H1 (cell line): ENCODE measurements at regions not wholly inside any gene's neighbourhood (a gene's known extent, or its start where the extent isn't known, plus 50 kb on each side); places are given as distances from the start of the nearest gene placed in this dataset.

Source experiments
- CTCF ChIA-PET: fragments of 300-600 bp; sonication (Branson Sonifier 250); formaldehyde crosslinking; loops from one replicate; lab custom pipeline; 2021; ENCODE audit not compliant: partially characterized antibody; lab: Charles Lee
- POLR2A ChIA-PET: fragments of 300-600 bp; sonication (Branson Sonifier 250); formaldehyde crosslinking; loops from one replicate; lab custom pipeline; 2021; ENCODE audit warnings: inconsistent platforms; ENCODE audit not compliant: partially characterized antibody; lab: Charles Lee
- DNase-seq, 2 experiments: peaks; one replicate each; pipeline versions ENCODE4 v3.0.0 to v3.0.0-alpha.2; 2010 to 2022; ENCODE audit warnings: low spot score in 2 of 2, low read depth in 1 of 2, mixed read lengths in 1 of 2
- FAIRE-seq: peaks from 2 replicates; lab custom pipeline; 2011; peaks lifted over from hg19 to GRCh38; lab: Jason Lieb, UNC
- H2AFZ ChIP-seq: 2 replicates; pipeline ENCODE4 v1.8.1; 2012; ENCODE audit warnings: low read length, inconsistent platforms
- H2AK5ac ChIP-seq: 2 replicates; pipeline ENCODE4 v1.6.1; 2013; ENCODE audit warnings: low read depth, low read length
- H2BK120ac ChIP-seq: replicated peaks from 2 replicates; pipeline ENCODE3; 2013; ENCODE audit warnings: low read depth, low read length, inconsistent platforms
- H2BK12ac ChIP-seq: 2 replicates; pipeline ENCODE4 v1.6.1; 2013; ENCODE audit warnings: low read depth, low read length
- H2BK15ac ChIP-seq: 2 replicates; pipeline ENCODE4 v1.6.1; 2013; ENCODE audit warnings: low read length
- H2BK20ac ChIP-seq: 2 replicates; pipeline ENCODE4 v1.6.1; 2013; ENCODE audit warnings: low read length
- H2BK5ac ChIP-seq: 2 replicates; pipeline ENCODE4 v1.6.1; 2013; ENCODE audit warnings: low read depth, low read length
- H3K14ac ChIP-seq: 2 replicates; pipeline ENCODE4 v1.6.1; 2013; ENCODE audit warnings: inconsistent platforms; ENCODE audit not compliant: insufficient read length
- H3K18ac ChIP-seq: 2 replicates; pipeline ENCODE4 v1.6.1; 2013; ENCODE audit warnings: low read length; ENCODE audit errors: extremely low read depth
- H3K23ac ChIP-seq: 2 replicates; pipeline ENCODE4 v1.6.1; 2013; ENCODE audit warnings: inconsistent platforms; ENCODE audit not compliant: insufficient read length
- H3K23me2 ChIP-seq: 2 replicates; pipeline ENCODE4 v1.6.1; 2013; ENCODE audit warnings: low read depth, low read length
- H3K27ac ChIP-seq: 2 replicates; pipeline ENCODE4 v1.6.1; 2011; ENCODE audit warnings: low read depth, low read length, inconsistent platforms
- H3K27me3 ChIP-seq, 4 experiments: replicated peaks in 1 of 4; 1 replicate in 1 of 4; 2 replicates in 3 of 4; pipeline versions ENCODE4 v1.6.1 to v1.8.1; 2011 to 2013; ENCODE audit warnings: low read length in 3 of 4, mild to moderate bottlenecking in 3 of 4, inconsistent platforms in 2 of 4, mixed read lengths in 2 of 4, moderate library complexity in 1 of 4; ENCODE audit not compliant: control insufficient read depth in 3 of 4, insufficient read depth in 3 of 4; ENCODE audit errors: extremely low read depth in 1 of 4
- H3K36me3 ChIP-seq, 4 experiments: 2 replicates each; pipeline versions ENCODE4 v1.6.1 to v1.8.1; 2011 to 2013; ENCODE audit warnings: mild to moderate bottlenecking in 4 of 4, low read length in 3 of 4, moderate library complexity in 2 of 4, control low read depth in 1 of 4, inconsistent platforms in 1 of 4; ENCODE audit not compliant: insufficient read depth in 4 of 4, control insufficient read depth in 2 of 4
- H3K4ac ChIP-seq: replicated peaks from 2 replicates; pipeline ENCODE3; 2013; ENCODE audit warnings: low read length, low read depth, mixed read lengths, inconsistent platforms; ENCODE audit not compliant: insufficient read length
- H3K4me1 ChIP-seq, 4 experiments: replicated peaks in 1 of 4; 1 replicate in 1 of 4; 2 replicates in 3 of 4; pipeline versions ENCODE4 v1.6.1 to v1.8.1; 2011 to 2013; ENCODE audit warnings: low read length in 3 of 4, inconsistent platforms in 2 of 4, mixed read lengths in 1 of 4; ENCODE audit not compliant: insufficient read depth in 4 of 4, control insufficient read depth in 3 of 4
- H3K4me2 ChIP-seq, 2 experiments: 2 replicates each; pipeline versions ENCODE4 v1.6.1 to v1.8.1; 2011 to 2013; ENCODE audit warnings: low read depth in 2 of 2, low read length in 2 of 2, control low read depth in 1 of 2, inconsistent platforms in 1 of 2, mild to moderate bottlenecking in 1 of 2; ENCODE audit not compliant: insufficient read depth in 1 of 2
- H3K4me3 ChIP-seq, 4 experiments: fragments of 200-600, 300-600 bp in 1 of 4; sonication (generic), shearing (Covaris generic), sonication (Bioruptor Twin) in 1 of 4; 2 replicates each; pipeline versions ENCODE4 v1.5.1 to v1.8.1; 2011 to 2016; ENCODE audit warnings: low read length in 4 of 4, low read depth in 3 of 4, control low read depth in 2 of 4, inconsistent platforms in 2 of 4, mild to moderate bottlenecking in 2 of 4, mixed read lengths in 1 of 4, moderate library complexity in 1 of 4; ENCODE audit not compliant: insufficient read depth in 2 of 4; ENCODE audit errors: extremely low read depth in 1 of 4
- H3K56ac ChIP-seq: replicated peaks from 2 replicates; pipeline ENCODE3; 2013; ENCODE audit warnings: low read depth, mild to moderate bottlenecking, mixed read lengths, low read length, inconsistent platforms; ENCODE audit not compliant: insufficient read length
- H3K79me1 ChIP-seq: 2 replicates; pipeline ENCODE4 v1.6.1; 2013; ENCODE audit warnings: low read depth, low read length, control low read depth
- H3K79me2 ChIP-seq, 2 experiments: 2 replicates each; pipeline versions ENCODE4 v1.6.1 to v1.8.1; 2012 to 2013; ENCODE audit warnings: low read length in 2 of 2, mild to moderate bottlenecking in 2 of 2, inconsistent platforms in 1 of 2; ENCODE audit not compliant: insufficient read depth in 2 of 2, control insufficient read depth in 1 of 2
- H3K9ac ChIP-seq, 4 experiments: replicated peaks in 1 of 4; 1 replicate in 1 of 4; 2 replicates in 3 of 4; pipeline versions ENCODE4 v1.6.1 to v1.8.1; 2011 to 2013; ENCODE audit warnings: low read depth in 3 of 4, low read length in 3 of 4, control low read depth in 2 of 4, mild to moderate bottlenecking in 2 of 4, moderate library complexity in 2 of 4, inconsistent platforms in 1 of 4; ENCODE audit errors: extremely low read depth in 1 of 4
- H3K9me3 ChIP-seq, 2 experiments: 2 replicates each; pipeline versions ENCODE4 v1.6.1 to v1.8.1; 2012 to 2013; ENCODE audit warnings: mild to moderate bottlenecking in 2 of 2, moderate library complexity in 2 of 2, control low read depth in 1 of 2, inconsistent platforms in 1 of 2, low read depth in 1 of 2, low read length in 1 of 2, mixed read lengths in 1 of 2; ENCODE audit not compliant: insufficient read depth in 2 of 2
- H4K20me1 ChIP-seq, 2 experiments: replicated peaks in 1 of 2; 2 replicates each; pipeline versions ENCODE3 to v1.8.1; 2011 to 2013; ENCODE audit warnings: inconsistent platforms in 2 of 2, low read length in 2 of 2, mild to moderate bottlenecking in 1 of 2; ENCODE audit not compliant: insufficient read depth in 2 of 2, control insufficient read depth in 1 of 2
- H4K5ac ChIP-seq: 2 replicates; pipeline ENCODE4 v1.6.1; 2013; ENCODE audit warnings: low read length, low read depth, mixed read lengths, inconsistent platforms; ENCODE audit not compliant: insufficient read length
- H4K8ac ChIP-seq: 2 replicates; pipeline ENCODE4 v1.8.0; 2013; ENCODE audit warnings: mild to moderate bottlenecking, moderate library complexity, low read length, inconsistent platforms; ENCODE audit not compliant: insufficient read depth; ENCODE audit errors: extremely low read depth
- H4K91ac ChIP-seq: replicated peaks from 2 replicates; pipeline ENCODE3; 2013; ENCODE audit warnings: low read length, mixed read lengths, inconsistent platforms; ENCODE audit not compliant: insufficient read length
- EZH2 ChIP-seq: fragments of 200-600 bp; sonication (generic); IDR thresholded peaks from 2 replicates; pipeline ENCODE4 v1.7.1; 2012; ENCODE audit warnings: low read depth, mild to moderate bottlenecking, moderate library complexity, low read length, inconsistent platforms; ENCODE audit not compliant: severe bottlenecking
- JUND ChIP-seq: IDR thresholded peaks from 2 replicates; pipeline ENCODE4 v1.6.1; 2011; ENCODE audit warnings: mild to moderate bottlenecking, improper control_type of control experiment, low read length
- KDM4A ChIP-seq: IDR thresholded peaks from one replicate; pipeline ENCODE4 v1.7.1; 2012; ENCODE audit warnings: low read depth, mild to moderate bottlenecking, moderate library complexity, low read length, inconsistent platforms; ENCODE audit not compliant: severe bottlenecking
- KDM5A ChIP-seq: fragments of 200-600 bp; IDR thresholded peaks from 2 replicates; pipeline ENCODE4 v1.7.1; 2012; ENCODE audit warnings: mild to moderate bottlenecking, low read length, inconsistent platforms, mixed read lengths
- WGBS, 2 experiments: shearing (Covaris generic) in 1 of 2; methylation state at CpG; one replicate each; pipeline versions ENCODE4 v1.1.6 to v1.1.7; 2013 to 2015; ENCODE audit warnings: low lambda C conversion rate in 2 of 2, mixed read lengths in 2 of 2, inconsistent platforms in 1 of 2, low coverage in 1 of 2, missing lambda C conversion rate in 1 of 2; ENCODE audit not compliant: insufficient replicate concordance in 2 of 2, insufficient coverage in 1 of 2, insufficient read length in 1 of 2; ENCODE audit errors: extremely low coverage in 1 of 2, missing lambda C conversion rate in 1 of 2; 5-methylcytosine and 5-hydroxymethylcytosine counted together
- TF ChIP-seq, protein P1 (sequence below): IDR thresholded peaks from 2 replicates; pipeline ENCODE4 v1.6.1; 2011; ENCODE audit warnings: low read length, improper control_type of control experiment

DNA sequence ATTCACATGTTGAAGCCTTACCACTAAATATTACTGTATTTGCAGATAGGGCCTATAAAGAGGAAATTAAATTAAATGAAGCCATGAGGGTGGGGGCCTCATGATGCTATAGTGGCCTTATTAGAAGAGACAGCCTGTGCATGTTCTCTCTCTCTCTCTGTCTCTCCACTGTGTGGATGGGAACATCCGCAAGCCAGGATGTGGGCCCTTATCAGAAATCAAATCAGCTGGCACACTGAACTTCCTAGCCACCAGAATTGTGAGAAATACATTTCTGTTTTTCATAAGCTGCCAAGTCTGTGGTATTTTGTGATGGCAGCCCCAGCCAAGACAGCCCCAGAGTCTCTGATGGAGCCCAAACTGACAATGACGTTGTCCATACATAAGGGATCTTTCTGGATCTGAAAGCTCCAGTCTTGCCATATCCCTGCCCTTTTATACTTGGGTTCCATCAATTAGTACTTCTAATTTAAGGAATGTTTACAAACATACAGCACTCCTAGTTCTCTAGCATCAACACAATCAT lies 300.5 kb upstream of the ATP10B start:
- H2BK5ac ChIP-seq = no peak overlapping the region
- WGBS, 2 experiments = 97% methylated on average over 2 of the region's 2 CpGs; no CpG with 5 or more reads in 1 of the 2 experiments

More for the DNA sequence above, 300.5 kb upstream of the ATP10B start:
- Histone ChIP-seq H3K23me2 (no peaks in the 10 kb centered on the region), H2BK12ac (no peak overlapping the region), H2BK120ac (no peak overlapping the region), H3K36me3 (no peaks in the 10 kb centered on the region), H4K5ac (no peak overlapping the region), H2AK5ac (no peak overlapping the region), H2AFZ (no peak overlapping the region), H4K8ac (no peak overlapping the region), H3K18ac (no peak overlapping the region), H3K56ac (no peak overlapping the region), H3K4me1 (no peaks in the 10 kb centered on the region), H3K4ac (no peak overlapping the region), H3K79me2 (no peaks in the 10 kb centered on the region), H3K27ac (no peak overlapping the region), H3K79me1 (no peaks in the 10 kb centered on the region), H2BK15ac (no peak overlapping the region), H2BK20ac (no peak overlapping the region), H3K23ac (no peak overlapping the region), H3K4me3 (no peak overlapping the region), H4K91ac (no peak overlapping the region), H3K9me3 (no peaks in the 10 kb centered on the region), H3K4me2 (no peak overlapping the region), H3K27me3 (no peaks in the 10 kb centered on the region)
- FAIRE-seq (no peak), DNase-seq (no peak)
- POLR2A ChIA-PET = no interaction called here
- TF ChIP-seq KDM5A = no peak
- TF ChIP-seq, protein P1, sequence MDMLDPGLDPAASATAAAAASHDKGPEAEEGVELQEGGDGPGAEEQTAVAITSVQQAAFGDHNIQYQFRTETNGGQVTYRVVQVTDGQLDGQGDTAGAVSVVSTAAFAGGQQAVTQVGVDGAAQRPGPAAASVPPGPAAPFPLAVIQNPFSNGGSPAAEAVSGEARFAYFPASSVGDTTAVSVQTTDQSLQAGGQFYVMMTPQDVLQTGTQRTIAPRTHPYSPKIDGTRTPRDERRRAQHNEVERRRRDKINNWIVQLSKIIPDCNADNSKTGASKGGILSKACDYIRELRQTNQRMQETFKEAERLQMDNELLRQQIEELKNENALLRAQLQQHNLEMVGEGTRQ = no peak
- TF ChIP-seq KDM4A = no peak
- no peak for TF ChIP-seq EZH2
- no peak for TF ChIP-seq JUND
- TF ChIP-seq, all 59 proteins: peak for 0
- CTCF ChIA-PET = no interaction called here
- H3K14ac ChIP-seq = no peak overlapping the region
- no peaks in the 10 kb centered on the region for H4K20me1 ChIP-seq
- H3K9ac ChIP-seq = no peak overlapping the region
